Karpas-422 (cell line): ENCODE measurements at regions not wholly inside any gene's neighbourhood (a gene's known extent, or its start where the extent isn't known, plus 50 kb on each side); places are given as distances from the start of the nearest gene placed in this dataset.
"Not testable (repeated sequence)": the region's sequence is repeated elsewhere in the genome, so short reads cannot be mapped to it uniquely, and the experiment has no call there.

ENCODE experiments used
- DNase-seq: peaks from one replicate; pipeline ENCODE4 v3.0.0-alpha.2; 2015
- H2AFZ ChIP-seq: fragments of 200-600 bp; sonication (generic); 2 replicates; pipeline ENCODE4 v1.6.1; 2014; ENCODE audit warnings: antibody characterized with exemption, low read length, mixed read lengths
- H3K27ac ChIP-seq: fragments of 200-600 bp; sonication (generic); 2 replicates; pipeline ENCODE4 v1.5.1; 2014; ENCODE audit warnings: mild to moderate bottlenecking, low read length, moderate library complexity
- H3K27me3 ChIP-seq: fragments of 200-600 bp; sonication (generic); 2 replicates; pipeline ENCODE4 v1.6.1; 2014; ENCODE audit warnings: low read length, mixed read lengths
- H3K36me3 ChIP-seq: fragments of 200-600 bp; sonication (generic); 2 replicates; pipeline ENCODE4 v1.6.1; 2014; ENCODE audit warnings: low read length, mixed read lengths; ENCODE audit not compliant: insufficient read depth
- H3K4me1 ChIP-seq: fragments of 200-600 bp; sonication (generic); 2 replicates; pipeline ENCODE4 v1.6.1; 2014; ENCODE audit warnings: mild to moderate bottlenecking, low read length, mixed read lengths
- H3K4me2 ChIP-seq: fragments of 200-600 bp; sonication (generic); 2 replicates; pipeline ENCODE4 v1.6.1; 2014; ENCODE audit warnings: low read length, low read depth, mild to moderate bottlenecking; ENCODE audit not compliant: poor library complexity, severe bottlenecking
- H3K4me3 ChIP-seq: fragments of 200-600 bp; sonication (generic); 2 replicates; pipeline ENCODE4 v1.5.1; 2014; ENCODE audit warnings: mild to moderate bottlenecking, antibody characterized with exemption, low read length, mixed read lengths
- H3K79me2 ChIP-seq: fragments of 200-600 bp; sonication (generic); 2 replicates; pipeline ENCODE4 v1.6.1; 2014; ENCODE audit warnings: mild to moderate bottlenecking, low read length, mixed read lengths
- H3K9ac ChIP-seq: fragments of 200-600 bp; sonication (generic); 2 replicates; pipeline ENCODE4 v1.6.0; 2014; ENCODE audit warnings: low read length
- H3K9me2 ChIP-seq: fragments of 200-600 bp; sonication (generic), shearing (Covaris generic); replicated peaks from 2 replicates; pipeline ENCODE4 v1.6.0; 2014; ENCODE audit warnings: mild to moderate bottlenecking, low read length, moderate library complexity; ENCODE audit not compliant: insufficient read depth
- H3K9me3 ChIP-seq: fragments of 300-700, 200-600 bp; sonication (generic); 2 replicates; pipeline ENCODE4 v1.6.1; 2014; ENCODE audit warnings: low read length, mixed read lengths
- H4K20me1 ChIP-seq: fragments of 200-600 bp; sonication (generic); 2 replicates; pipeline ENCODE4 v1.6.1; 2014; ENCODE audit warnings: mild to moderate bottlenecking, antibody characterized with exemption, low read length, low read depth; ENCODE audit not compliant: insufficient read depth

DNA sequence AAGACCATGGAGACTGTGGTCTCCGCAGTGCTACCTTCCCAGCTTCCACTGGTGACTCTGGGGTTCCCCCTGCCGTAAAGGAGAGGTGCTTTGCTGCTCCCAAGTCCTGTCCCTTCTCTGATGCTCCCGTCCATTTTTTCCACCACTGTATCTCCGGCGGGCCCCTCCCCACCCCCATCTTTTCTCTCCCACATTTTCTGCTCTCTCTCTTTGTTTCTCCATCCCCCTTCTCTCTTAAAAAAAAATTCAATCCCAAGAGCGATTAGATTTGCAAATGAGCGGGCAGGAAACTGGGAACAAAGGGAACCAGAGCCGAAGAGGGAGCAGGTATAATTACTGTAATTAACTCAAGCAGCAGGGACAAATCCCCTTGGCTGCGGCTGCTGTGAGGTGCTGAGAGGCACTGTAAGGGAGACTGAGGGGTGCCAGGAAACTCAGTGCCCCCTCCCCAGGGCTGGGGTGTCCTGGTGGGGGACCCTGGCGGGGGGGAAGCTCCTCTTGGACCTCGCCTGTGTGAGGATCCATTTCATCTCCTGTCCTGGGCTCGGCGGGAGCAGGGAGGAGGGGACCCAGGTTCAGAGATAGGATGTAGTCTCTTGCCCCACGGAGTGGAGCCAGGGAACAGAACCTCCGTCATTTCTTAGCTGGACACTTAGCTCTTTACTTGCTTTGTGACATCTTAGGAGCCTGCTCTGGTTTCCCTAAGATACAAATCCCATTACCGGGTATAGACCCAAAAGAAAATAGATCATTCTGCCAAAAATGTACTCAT lies 140.4 kb upstream of the NRXN3 start:
- H3K79me2 ChIP-seq: no peaks in the 10 kb centered on the region
- H3K4me3 ChIP-seq: no peak overlapping the region
- H2AFZ ChIP-seq: no peak overlapping the region
- no peaks in the 10 kb centered on the region for H4K20me1 ChIP-seq
- no peak overlapping the region for H3K27ac ChIP-seq
- no peaks in the 10 kb centered on the region for H3K4me1 ChIP-seq
- H3K9me2 ChIP-seq: no peaks in the 10 kb centered on the region
- DNase-seq: no peak
- no peak overlapping the region for H3K4me2 ChIP-seq
- no peak overlapping the region for H3K9ac ChIP-seq
- H3K9me3 ChIP-seq: no peaks in the 10 kb centered on the region
- H3K27me3 ChIP-seq: no peaks in the 10 kb centered on the region
- H3K36me3 ChIP-seq: no peaks in the 10 kb centered on the region

DNA sequence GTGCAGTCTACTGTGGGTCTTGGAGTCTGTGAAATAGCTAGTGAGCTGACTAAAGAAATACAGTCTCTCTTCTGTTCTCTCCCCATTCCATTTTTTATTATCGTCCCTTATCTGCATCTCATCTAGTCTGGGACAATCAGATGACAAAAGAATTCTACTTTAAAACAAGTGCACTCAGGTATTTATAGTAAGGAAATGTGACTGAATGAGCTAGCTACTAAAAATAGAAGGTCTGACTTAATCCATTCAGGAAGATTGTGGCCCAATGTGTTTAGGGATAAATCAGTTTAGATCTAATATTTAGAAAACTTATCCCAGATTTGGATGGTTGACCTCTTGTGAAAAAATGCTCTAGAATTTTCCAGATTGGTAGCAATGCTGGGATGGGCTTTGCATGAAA lies 126.8 kb upstream of the NRXN3 start:
- Histone ChIP-seq H3K27ac (no peak overlapping the region), H3K9me3 (no peaks in the 10 kb centered on the region), H3K4me3 (no peak overlapping the region), H2AFZ (no peak overlapping the region), H3K27me3 (peaks cover 4% of the 10 kb centered on the region; the same call in 1 of the 2 replicates), H3K79me2 (no peaks in the 10 kb centered on the region), H3K9ac (no peak overlapping the region), H3K9me2 (no peaks in the 10 kb centered on the region), H3K4me1 (peaks cover 20% of the 10 kb centered on the region), H3K36me3 (no peaks in the 10 kb centered on the region), H4K20me1 (no peaks in the 10 kb centered on the region), H3K4me2 (no peak overlapping the region)
- DNase-seq: no peak

DNA sequence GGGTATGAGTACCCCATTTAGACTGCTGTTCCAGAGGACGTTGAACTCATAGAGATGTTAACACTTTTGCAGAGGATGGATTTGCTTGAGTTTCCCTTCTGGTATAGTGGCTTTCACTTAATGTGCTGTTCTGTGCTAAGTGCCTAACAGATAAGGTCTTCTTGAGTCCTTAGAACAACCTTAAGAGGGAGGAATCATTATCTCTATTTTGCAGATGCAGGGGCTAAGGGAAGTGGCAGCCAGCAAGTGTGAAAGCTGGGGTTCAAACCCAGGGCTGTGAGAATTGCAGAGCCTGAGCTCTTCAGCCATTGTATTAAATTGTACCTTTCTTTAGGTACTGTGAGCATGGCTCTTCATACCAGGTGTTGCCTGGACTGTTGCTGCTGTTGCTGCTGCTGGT lies 122.1 kb upstream of the NRXN3 start:
- Histone ChIP-seq H3K9ac (no peak overlapping the region), H3K27ac (no peak overlapping the region), H3K4me1 (peaks cover 3% of the 10 kb centered on the region), H3K4me2 (no peak overlapping the region), H3K9me2 (no peaks in the 10 kb centered on the region), H3K79me2 (no peaks in the 10 kb centered on the region), H2AFZ (no peak overlapping the region), H3K36me3 (no peaks in the 10 kb centered on the region), H3K4me3 (no peak overlapping the region), H4K20me1 (no peaks in the 10 kb centered on the region), H3K27me3 (no peaks in the 10 kb centered on the region), H3K9me3 (no peaks in the 10 kb centered on the region)
- DNase-seq: no peak

DNA sequence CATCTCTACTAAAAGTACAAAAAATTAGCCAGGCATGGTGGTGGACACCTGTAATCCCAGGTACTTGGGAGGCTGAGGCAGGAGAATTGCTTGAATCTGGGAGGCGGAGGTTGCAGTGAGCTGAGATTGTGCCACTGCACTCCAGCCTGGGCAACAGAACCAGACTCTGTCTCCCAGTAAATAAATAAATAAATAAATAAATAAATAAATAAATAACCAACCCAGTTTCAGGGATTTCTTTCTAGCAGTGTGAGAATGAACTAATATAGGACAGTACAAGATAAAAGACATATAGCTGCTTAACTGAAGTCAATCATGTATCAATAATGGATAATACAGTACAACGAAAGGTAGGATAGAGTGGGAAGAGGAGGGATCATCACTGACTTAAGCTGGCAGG lies 113.3 kb upstream of the NRXN3 start:
- H3K4me1 ChIP-seq, H3K79me2 ChIP-seq, H3K27me3 ChIP-seq, H3K36me3 ChIP-seq, H3K4me2 ChIP-seq, H3K9ac ChIP-seq, H4K20me1 ChIP-seq, H3K9me3 ChIP-seq, H2AFZ ChIP-seq, H3K4me3 ChIP-seq, H3K27ac ChIP-seq, H3K9me2 ChIP-seq, DNase-seq: not testable (repeated sequence)

DNA sequence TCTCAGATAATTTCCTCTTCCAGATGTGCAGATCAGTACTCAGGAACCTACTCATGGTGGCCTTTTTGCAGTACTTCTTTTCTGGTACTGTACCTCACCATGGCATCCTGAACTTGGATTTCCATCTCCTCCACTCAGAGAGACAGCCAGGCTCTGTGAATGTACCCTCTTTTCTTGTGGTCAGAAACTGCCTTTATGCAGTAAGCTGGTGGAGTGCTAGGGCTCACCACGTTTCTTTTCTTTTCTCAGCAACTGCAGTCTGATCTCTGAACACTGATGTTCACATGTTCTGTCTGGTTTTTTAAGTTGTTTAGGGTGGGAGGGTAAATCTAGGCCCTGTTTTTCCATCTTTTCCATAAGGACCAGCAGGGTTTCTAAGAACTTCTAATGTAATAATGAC lies 99.8 kb upstream of the NRXN3 start:
- H3K4me3 ChIP-seq: no peak overlapping the region
- H3K9ac ChIP-seq: no peak overlapping the region
- no peaks in the 10 kb centered on the region for H3K27me3 ChIP-seq
- no peak overlapping the region for H2AFZ ChIP-seq
- H3K27ac ChIP-seq: no peak overlapping the region
- H3K36me3 ChIP-seq: no peaks in the 10 kb centered on the region
- no peaks in the 10 kb centered on the region for H4K20me1 ChIP-seq
- no peaks in the 10 kb centered on the region for H3K9me2 ChIP-seq
- no peaks in the 10 kb centered on the region for H3K9me3 ChIP-seq
- no peaks in the 10 kb centered on the region for H3K79me2 ChIP-seq
- H3K4me2 ChIP-seq: no peak overlapping the region
- no peaks in the 10 kb centered on the region for H3K4me1 ChIP-seq
- DNase-seq: no peak

DNA sequence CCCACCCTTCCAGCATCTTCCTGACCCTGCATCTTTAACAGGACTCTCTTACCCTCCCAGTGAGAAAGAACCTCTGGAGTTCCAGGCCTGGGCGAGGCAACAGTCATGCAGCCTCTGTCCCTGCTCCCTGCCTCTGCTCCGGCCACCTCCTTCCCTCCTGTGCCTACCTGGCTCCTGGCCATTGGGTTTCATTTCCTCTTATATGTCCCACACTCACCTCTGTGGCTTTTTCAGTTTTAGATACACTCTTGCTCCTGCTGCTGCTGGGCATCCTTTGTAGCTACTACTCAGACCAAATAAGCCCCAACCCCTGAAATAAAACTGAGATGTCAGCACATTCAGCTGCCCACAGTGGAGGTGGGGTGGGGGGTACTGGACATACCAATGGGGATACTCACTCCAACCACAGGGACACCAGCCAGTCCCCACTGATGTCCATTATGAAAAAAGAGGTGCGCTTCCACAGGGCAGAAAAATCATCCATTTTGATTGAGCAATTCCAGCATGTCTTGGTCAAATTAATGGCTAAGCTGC lies 99.1 kb upstream of the NRXN3 start:
- Histone ChIP-seq H3K27me3 (no peaks in the 10 kb centered on the region), H3K9me3 (no peaks in the 10 kb centered on the region), H3K27ac (no peak overlapping the region), H3K9ac (no peak overlapping the region), H4K20me1 (no peaks in the 10 kb centered on the region), H3K9me2 (no peaks in the 10 kb centered on the region), H3K36me3 (no peaks in the 10 kb centered on the region), H3K79me2 (no peaks in the 10 kb centered on the region), H2AFZ (no peak overlapping the region), H3K4me3 (no peak overlapping the region), H3K4me1 (no peaks in the 10 kb centered on the region), H3K4me2 (no peak overlapping the region)
- DNase-seq: no peak

DNA sequence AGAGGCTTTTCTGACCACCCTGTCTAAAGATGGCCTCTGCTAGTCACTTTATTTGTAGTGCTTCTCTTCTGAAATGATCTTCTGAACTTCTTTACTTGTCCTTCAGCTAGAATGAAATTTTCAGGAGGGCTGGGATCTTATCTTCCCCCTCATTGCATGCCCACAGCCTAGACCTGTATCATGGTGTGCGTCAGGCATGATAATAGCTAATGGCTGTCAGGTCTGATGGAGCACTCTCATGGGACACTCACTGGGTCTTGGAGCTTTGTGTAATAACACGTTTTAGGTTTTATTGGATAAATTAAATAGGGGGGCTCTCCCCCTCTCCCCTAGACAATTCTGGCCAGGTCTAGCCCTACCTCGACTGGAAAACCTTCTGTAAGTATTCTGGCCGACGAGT lies 97.1 kb upstream of the NRXN3 start:
- no peak overlapping the region for H2AFZ ChIP-seq

DNA sequence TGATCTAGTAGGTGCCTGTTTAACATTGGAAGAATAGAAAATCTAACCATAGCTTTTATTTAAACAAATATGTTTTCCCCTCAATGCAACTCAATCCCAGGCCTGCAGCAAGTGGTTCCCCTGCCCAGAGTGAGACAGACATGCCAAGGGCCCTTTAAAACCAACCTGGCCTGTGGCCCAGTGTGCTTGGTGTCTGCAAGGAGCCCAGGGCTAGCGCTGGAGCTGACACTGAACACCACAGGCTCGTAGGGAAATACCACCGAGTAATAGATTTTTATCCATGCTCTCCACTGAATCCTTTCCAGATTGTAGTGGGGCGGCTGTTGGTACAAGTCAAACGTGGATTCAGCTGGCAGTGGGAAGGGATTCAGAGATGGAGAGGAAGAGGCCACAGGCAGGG lies 95.6 kb upstream of the NRXN3 start:
- Histone ChIP-seq H3K4me1 (no peaks in the 10 kb centered on the region), H3K79me2 (no peaks in the 10 kb centered on the region), H3K4me2 (no peak overlapping the region), H3K27ac (no peak overlapping the region), H3K36me3 (no peaks in the 10 kb centered on the region), H3K9me3 (no peaks in the 10 kb centered on the region), H3K4me3 (no peak overlapping the region), H3K9ac (no peak overlapping the region), H2AFZ (no peak overlapping the region), H3K27me3 (no peaks in the 10 kb centered on the region), H3K9me2 (no peaks in the 10 kb centered on the region), H4K20me1 (no peaks in the 10 kb centered on the region)
- no peak for DNase-seq

More for the DNA sequence above, 97.1 kb upstream of the NRXN3 start:
- Histone ChIP-seq H3K4me3 (no peak overlapping the region), H3K27me3 (no peaks in the 10 kb centered on the region), H4K20me1 (no peaks in the 10 kb centered on the region), H3K9me3 (no peaks in the 10 kb centered on the region), H3K4me2 (no peak overlapping the region), H3K9me2 (no peaks in the 10 kb centered on the region), H3K9ac (no peak overlapping the region), H3K27ac (no peak overlapping the region), H3K79me2 (no peaks in the 10 kb centered on the region), H3K4me1 (no peaks in the 10 kb centered on the region), H3K36me3 (no peaks in the 10 kb centered on the region)
- no peak for DNase-seq
